Right lobe of liver (tissue), 6 donors: ENCODE measurements at regions not wholly inside any gene's neighbourhood (a gene's known extent, or its start where the extent isn't known, plus 50 kb on each side); places are given as distances from the start of the nearest gene placed in this dataset.

Source experiments
- ATAC-seq, 4 donors: fragments of 200-7000 bp; cut with Tn5 transposase; one replicate each; pipeline ENCODE4 v1.9.1; 2020; ENCODE audit warnings: mild to moderate bottlenecking in 4 of 4, moderate library complexity in 4 of 4
- DNase-seq, 3 donors: peaks; one replicate each; pipeline ENCODE4 v3.0.0-alpha.2; 2020
- H3K27ac ChIP-seq, 3 donors: fragments of 200-600 bp; one replicate each; pipeline ENCODE4 v1.8.0; 2022
- H3K27me3 ChIP-seq, 2 donors: fragments of 200-600 bp; one replicate each; pipeline ENCODE4 v1.8.0; 2022
- H3K36me3 ChIP-seq, 4 donors: fragments of 200-600 bp; sonication (generic) in 1 of 4; one replicate each; pipeline versions ENCODE4 v1.5.1 to v1.8.0; 2017 to 2022; ENCODE audit warnings: control low read depth in 1 of 4
- H3K4me1 ChIP-seq, 4 donors: fragments of 200-600 bp; sonication (generic) in 1 of 4; one replicate each; pipeline versions ENCODE4 v1.5.1 to v1.8.0; 2017 to 2022; ENCODE audit warnings: control low read depth in 1 of 4
- H3K4me3 ChIP-seq, 3 donors: fragments of 200-600 bp; one replicate each; pipeline ENCODE4 v1.8.0; 2022
- H3K9me3 ChIP-seq, 4 donors: fragments of 200-600 bp; sonication (generic) in 1 of 4; one replicate each; pipeline versions ENCODE4 v1.5.1 to v1.8.0; 2017 to 2022; ENCODE audit warnings: control low read depth in 1 of 4
- CTCF ChIP-seq, 4 donors: fragments of 200-600 bp in 3 of 4; fragments of 450-650 bp in 1 of 4; IDR thresholded peaks; one replicate each; pipeline versions ENCODE4 v1.5.1 to v1.8.0; 2016 to 2022; ENCODE audit warnings: antibody characterized with exemption in 4 of 4, mild to moderate bottlenecking in 2 of 4
- POLR2A ChIP-seq: fragments of 450-650 bp; IDR thresholded peaks from one replicate; pipeline ENCODE4 v1.6.1; 2017; ENCODE audit warnings: antibody characterized with exemption, mild to moderate bottlenecking
- WGBS: methylation state at CpG from one replicate; pipeline ENCODE4 v1.1.6; 2018; ENCODE audit warnings: low coverage, low lambda C conversion rate; ENCODE audit not compliant: insufficient coverage; ENCODE audit errors: missing lambda C conversion rate; 5-methylcytosine and 5-hydroxymethylcytosine counted together
- intact Hi-C, 2 donors: fragments of 100-400 bp; cut with DNase I; formaldehyde crosslinking; loops; one replicate each; pipeline versions ENCODE4 v1.11.2 to v1.14.1; 2022
- donor health status: DM: no; HTN: yes; CAD: no.
- donor health status: DM: no; HTN: no; CAD: no.
- donor health status: DM: no; HTN: no; CAD: no.
- donor health status: DM: no; HTN: yes; CAD: no.
- donor health status: DM: no; HTN: yes; CAD: no.

DNA sequence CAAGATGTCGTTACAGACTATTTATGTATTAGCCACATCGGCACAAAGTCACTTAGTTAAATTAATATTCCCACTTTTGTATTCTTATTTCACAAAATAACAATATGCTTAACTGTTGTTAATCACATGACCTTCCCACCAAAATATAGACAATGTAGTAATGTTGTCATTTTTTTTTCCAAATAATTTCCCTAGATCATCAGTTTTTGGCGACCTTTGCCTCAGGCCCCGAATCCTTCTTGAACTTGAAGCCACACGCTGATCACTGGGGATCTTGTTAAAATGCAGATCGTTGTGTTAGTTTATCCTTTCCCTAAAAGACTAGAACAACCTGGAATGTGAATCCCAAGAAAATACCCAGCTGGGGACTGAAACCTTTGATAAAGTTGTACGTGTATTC lies 497.6 kb downstream of the SUCLG1 start:
- 66% methylated on average over 7 of the region's 7 CpGs for WGBS
- Histone ChIP-seq H3K4me1 (no peaks in the 10 kb centered on the region), H3K27ac (no peak overlapping the region), H3K27me3 (no peaks in the 10 kb centered on the region), H3K36me3 (no peaks in the 10 kb centered on the region), H3K4me3 (no peak overlapping the region), H3K9me3 (peaks cover 0 to 3% (median 0%) of the 10 kb centered on the region in 4 donors)
- intact Hi-C loops: no loop called here
- DNase-seq (no peak), ATAC-seq (no peak)
- TF ChIP-seq POLR2A: no peak
- no peak for TF ChIP-seq CTCF (IDR thresholded peaks at IDR 0.05)

GRCh38 chr2:83960371-83960770 lies 498.7 kb downstream of the SUCLG1 start:
- no peak for DNase-seq
- H3K27ac ChIP-seq: no peak overlapping the region
- WGBS: 76% methylated on average over 1 of the region's 1 CpG
- H3K27me3 ChIP-seq: no peaks in the 10 kb centered on the region
- no peaks in the 10 kb centered on the region for H3K9me3 ChIP-seq
- intact Hi-C loops: no loop called here
- no peaks in the 10 kb centered on the region for H3K4me1 ChIP-seq
- no peak for TF ChIP-seq CTCF (IDR thresholded peaks at IDR 0.05)
- TF ChIP-seq POLR2A: no peak
- no peak overlapping the region for H3K4me3 ChIP-seq
- ATAC-seq: no peak
- no peaks in the 10 kb centered on the region for H3K36me3 ChIP-seq

- no peak for TF ChIP-seq POLR2A
- no peak for TF ChIP-seq CTCF (IDR thresholded peaks at IDR 0.05)
- Histone ChIP-seq H3K27me3 (no peaks in the 10 kb centered on the region), H3K4me1 (no peaks in the 10 kb centered on the region), H3K36me3 (no peaks in the 10 kb centered on the region), H3K9me3 (no peaks in the 10 kb centered on the region), H3K4me3 (no peak overlapping the region), H3K27ac (no peak overlapping the region)
- 69% methylated on average over 2 of the region's 2 CpGs for WGBS
- no peak for DNase-seq
- ATAC-seq: no peak
- intact Hi-C loops: no loop called here
Observed at GRCh38 chr2:83959266-83959665, 499.8 kb downstream of the SUCLG1 start.

DNA sequence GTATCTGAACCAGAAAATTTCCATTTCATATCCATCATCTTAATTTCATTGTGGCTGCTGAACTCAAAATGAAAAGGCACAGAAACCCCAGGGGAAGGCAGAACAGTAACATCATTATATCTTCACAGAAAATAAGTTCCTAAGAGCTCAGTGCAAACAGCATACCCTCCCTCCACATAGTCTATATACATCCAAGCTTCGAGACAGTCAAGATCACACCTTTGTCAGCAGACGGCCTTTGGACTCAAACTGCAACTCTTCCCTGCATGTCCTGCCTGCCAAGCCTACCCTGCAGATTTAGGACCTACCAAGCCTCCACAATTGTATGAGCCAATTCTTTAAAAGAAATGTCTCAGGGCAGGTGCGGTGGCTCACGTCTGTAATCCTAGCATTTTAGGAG lies 502.1 kb downstream of the SUCLG1 start:
- H3K9me3 ChIP-seq: no peaks in the 10 kb centered on the region
- TF ChIP-seq POLR2A (no peak), CTCF (IDR thresholded peaks at IDR 0.05) (no peak)
- ATAC-seq: no peak
- no peaks in the 10 kb centered on the region for H3K4me1 ChIP-seq
- H3K27ac ChIP-seq: no peak overlapping the region
- H3K36me3 ChIP-seq: no peaks in the 10 kb centered on the region
- WGBS: 69% methylated on average over 4 of the region's 4 CpGs
- no peaks in the 10 kb centered on the region for H3K27me3 ChIP-seq
- no peak overlapping the region for H3K4me3 ChIP-seq
- no peak for DNase-seq
- intact Hi-C loops: no loop called here

GRCh38 chr2:83953697-83954096 lies 505.4 kb downstream of the SUCLG1 start:
- no peaks in the 10 kb centered on the region for H3K4me1 ChIP-seq
- intact Hi-C loops: no loop called here
- TF ChIP-seq POLR2A (no peak), CTCF (IDR thresholded peaks at IDR 0.05) (no peak)
- DNase-seq (no peak), ATAC-seq (no peak)
- 29% methylated on average over 1 of the region's 1 CpG for WGBS
- H3K27me3 ChIP-seq: no peaks in the 10 kb centered on the region
- no peak overlapping the region for H3K4me3 ChIP-seq
- no peaks in the 10 kb centered on the region for H3K9me3 ChIP-seq
- H3K36me3 ChIP-seq: no peaks in the 10 kb centered on the region
- H3K27ac ChIP-seq: no peak overlapping the region
